ENCODE measurements at regions not wholly inside any gene's neighbourhood (a gene's known extent, or its start where the extent isn't known, plus 50 kb on each side); places are given as distances from the start of the nearest gene placed in this dataset.

DNA sequence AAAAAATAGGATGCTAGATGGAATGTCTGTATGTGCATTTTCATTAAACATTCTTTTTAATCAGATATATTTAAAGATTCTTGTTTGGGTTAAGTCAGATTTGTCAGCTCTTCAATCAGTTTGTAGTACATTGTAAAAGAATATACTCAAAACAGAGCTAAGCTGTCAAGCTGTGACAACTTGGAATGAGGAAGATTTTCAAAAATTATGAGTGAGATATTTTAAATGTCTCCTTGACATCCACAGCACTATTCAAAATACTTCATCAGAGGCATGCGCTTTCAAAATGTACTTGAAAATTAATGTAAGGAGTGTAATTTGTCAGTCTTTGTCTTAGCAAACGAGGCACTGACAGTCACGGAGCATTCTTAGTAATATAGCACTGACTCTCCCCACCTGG, 182.0 kb downstream of the MAT2B start:
- DNase-seq (ENCODE audit: low spot score): no peak
- TF ChIP-seq, protein P1, sequence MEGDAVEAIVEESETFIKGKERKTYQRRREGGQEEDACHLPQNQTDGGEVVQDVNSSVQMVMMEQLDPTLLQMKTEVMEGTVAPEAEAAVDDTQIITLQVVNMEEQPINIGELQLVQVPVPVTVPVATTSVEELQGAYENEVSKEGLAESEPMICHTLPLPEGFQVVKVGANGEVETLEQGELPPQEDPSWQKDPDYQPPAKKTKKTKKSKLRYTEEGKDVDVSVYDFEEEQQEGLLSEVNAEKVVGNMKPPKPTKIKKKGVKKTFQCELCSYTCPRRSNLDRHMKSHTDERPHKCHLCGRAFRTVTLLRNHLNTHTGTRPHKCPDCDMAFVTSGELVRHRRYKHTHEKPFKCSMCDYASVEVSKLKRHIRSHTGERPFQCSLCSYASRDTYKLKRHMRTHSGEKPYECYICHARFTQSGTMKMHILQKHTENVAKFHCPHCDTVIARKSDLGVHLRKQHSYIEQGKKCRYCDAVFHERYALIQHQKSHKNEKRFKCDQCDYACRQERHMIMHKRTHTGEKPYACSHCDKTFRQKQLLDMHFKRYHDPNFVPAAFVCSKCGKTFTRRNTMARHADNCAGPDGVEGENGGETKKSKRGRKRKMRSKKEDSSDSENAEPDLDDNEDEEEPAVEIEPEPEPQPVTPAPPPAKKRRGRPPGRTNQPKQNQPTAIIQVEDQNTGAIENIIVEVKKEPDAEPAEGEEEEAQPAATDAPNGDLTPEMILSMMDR (IDR thresholded peaks at IDR 0.05; ENCODE audit: extremely low read depth, missing control alignments): no peak

DNA sequence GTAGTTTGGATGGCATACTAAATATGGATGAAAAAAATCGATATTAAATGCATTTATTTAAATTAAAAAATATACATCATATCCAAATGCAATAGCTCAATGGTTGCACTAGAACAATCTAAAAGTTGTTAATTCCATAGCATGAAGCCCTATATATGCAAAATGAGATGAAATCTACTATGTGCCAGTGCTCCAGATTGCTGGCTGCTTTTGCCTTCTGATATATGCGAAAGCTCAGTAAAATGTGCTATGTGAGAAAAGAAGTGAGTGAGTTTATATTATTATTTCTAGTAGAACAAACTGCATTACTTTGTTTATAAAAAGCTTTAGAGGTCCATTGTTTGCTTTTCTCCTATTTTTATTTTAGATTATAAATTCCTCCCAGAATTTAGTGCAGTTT, 186.7 kb downstream of the MAT2B start:
- no peak for DNase-seq (ENCODE audit: low spot score)
- TF ChIP-seq, protein P1 (IDR thresholded peaks at IDR 0.05; ENCODE audit: extremely low read depth, missing control alignments): no peak

DNA sequence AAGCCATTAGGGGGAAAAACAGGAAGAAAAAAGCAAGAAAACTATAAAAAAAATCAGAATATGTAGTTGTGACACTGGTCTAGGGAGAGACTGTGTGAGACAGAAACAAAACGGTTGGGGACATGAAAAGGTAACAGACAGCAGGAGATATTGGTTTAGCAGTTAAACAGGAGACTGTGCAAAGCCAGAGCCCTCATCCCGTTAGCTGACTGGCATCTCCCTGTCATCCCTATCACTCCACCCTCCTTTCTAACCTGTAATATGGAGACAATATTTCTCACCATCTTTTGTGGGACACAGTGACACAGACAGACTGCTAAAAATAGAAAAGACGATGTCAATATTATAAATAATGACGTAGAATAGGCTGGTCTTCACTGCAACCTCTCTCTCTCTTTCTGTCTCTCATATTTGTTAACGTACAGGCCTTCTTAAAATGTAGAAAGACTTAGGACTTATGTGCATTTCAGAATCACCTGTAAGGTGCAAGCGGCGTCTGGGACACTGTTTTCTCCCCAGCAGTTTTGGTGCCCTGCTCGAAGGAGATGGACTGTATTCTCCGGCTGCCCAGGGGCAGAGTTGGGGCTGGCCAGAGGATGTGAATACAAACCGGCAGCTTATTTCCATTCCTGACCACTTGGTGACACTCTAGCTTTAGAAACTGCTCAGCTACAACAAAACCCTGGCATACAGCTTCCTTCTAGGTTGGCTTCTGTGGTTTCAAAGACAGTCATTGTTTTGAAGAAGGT, 190.6 kb downstream of the MAT2B start:
- peak; percentile 43 for DNase-seq (ENCODE audit: low spot score)
- TF ChIP-seq, protein P1 (IDR thresholded peaks at IDR 0.05; ENCODE audit: extremely low read depth, missing control alignments): peak; percentile 27

DNA sequence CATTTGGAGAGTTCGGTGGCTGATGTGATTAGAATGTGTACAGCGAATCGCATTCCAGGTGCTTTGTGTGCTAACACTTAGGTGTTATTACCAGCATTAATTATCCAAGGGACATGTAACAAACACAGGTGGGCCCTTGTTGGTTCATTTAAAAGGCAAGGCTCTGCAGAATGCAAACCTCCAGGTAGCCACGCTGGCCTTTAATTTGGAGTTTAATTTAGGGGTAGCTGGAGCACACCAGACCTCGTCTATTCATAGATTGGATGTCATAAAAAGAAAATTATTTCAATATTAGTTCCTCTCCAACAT, 191.1 kb downstream of the MAT2B start:
- TF ChIP-seq, protein P1 (IDR thresholded peaks at IDR 0.05; ENCODE audit: extremely low read depth, missing control alignments): no peak
- no peak for DNase-seq (ENCODE audit: low spot score)

DNA sequence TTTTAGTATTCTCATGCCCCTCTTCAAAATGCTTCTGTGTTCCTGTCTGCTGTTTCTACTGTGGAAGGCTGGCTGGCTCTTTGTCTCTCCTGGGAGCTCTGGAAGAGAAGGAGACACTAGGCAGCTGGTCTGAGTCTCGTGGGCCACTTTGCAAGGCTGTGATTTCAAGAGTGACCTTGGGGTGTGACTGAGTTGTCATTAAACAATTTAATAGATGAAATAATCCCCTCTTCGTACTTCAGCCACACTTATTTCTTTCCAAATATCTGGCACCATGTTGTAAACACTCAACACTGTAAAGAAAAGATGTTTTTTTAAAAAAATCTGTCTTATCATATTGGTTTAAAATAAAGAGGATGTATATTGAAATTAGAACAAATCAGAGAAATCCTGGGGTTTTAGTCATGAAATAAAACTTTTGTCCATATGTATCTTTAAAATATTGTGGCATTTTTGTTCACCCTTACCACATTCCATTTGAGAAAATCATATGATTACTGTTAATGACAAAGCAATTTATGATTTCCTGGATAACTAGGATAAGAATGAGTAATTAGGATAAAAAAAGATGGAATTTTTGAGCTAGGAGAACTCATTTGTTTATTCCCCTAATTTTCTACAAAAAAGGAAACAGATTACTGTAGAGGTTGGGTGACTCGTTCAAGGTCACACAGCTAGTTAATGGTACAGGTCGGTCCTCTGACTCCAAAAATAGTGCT, 200.8 kb downstream of the MAT2B start:
- TF ChIP-seq, protein P1 (IDR thresholded peaks at IDR 0.05; ENCODE audit: extremely low read depth, missing control alignments): no peak
- no peak for DNase-seq (ENCODE audit: low spot score)

DNA sequence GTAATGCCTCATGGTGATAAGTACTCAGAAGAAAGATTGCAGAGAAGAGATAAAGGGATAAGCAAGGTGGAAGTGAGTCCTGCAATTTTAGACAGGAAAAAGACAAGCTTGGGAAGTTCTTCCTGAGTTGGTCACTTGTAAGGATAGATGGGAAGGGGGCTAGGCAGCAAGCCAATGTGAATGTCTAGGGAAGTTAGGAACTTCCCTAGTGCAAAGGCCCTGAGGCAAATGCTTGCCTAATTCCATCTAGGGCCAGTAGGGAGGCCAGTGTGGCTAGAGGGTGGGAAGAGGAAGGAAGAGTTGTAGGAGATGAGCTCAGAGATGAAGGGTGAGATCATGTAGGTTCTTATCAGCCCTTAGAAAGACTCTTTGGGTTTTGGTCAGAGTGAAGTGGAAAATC, 206.6 kb downstream of the MAT2B start:
- no peak for DNase-seq (ENCODE audit: low spot score)
- TF ChIP-seq, protein P1 (IDR thresholded peaks at IDR 0.05; ENCODE audit: extremely low read depth, missing control alignments): no peak

DNA sequence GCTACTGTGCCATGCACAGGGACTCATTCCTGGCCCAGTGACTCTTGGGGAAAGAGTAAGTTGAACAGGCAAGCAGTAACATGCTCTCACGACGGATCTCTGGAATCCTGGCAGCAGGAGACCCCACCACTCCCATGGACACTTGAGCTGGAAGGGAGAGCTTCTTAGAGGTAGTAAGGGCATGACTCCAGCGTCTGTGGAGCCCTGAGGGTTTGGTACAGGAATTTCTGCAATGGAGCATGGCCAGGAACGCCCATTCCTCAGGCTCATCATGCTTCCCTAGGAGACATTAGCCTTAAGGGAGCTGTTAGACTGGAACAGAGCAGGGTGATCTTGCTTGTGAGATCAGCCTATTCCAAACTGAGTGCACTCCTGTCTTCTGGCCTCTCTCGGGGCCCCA, 212.9 kb downstream of the MAT2B start:
- TF ChIP-seq, protein P1 (IDR thresholded peaks at IDR 0.05; ENCODE audit: extremely low read depth, missing control alignments): no peak

More for the DNA sequence above, 212.9 kb downstream of the MAT2B start:
- DNase-seq (ENCODE audit: low spot score): no peak
